CD4-positive, alpha-beta T cell treated with Interferon alpha-2 for 1 hour (primary cell): ENCODE measurements at regions not wholly inside any gene's neighbourhood (a gene's known extent, or its start where the extent isn't known, plus 50 kb on each side); places are given as distances from the start of the nearest gene placed in this dataset.

Experiments used
- DNase-seq, 2 donors: peaks; one replicate each; pipeline ENCODE4 v3.0.0-alpha.2; 2020 to 2022

GRCh38 chr11:134677397-134677822, 265.4 kb upstream of the B3GAT1 start:
- DNase-seq, result no peak

DNA sequence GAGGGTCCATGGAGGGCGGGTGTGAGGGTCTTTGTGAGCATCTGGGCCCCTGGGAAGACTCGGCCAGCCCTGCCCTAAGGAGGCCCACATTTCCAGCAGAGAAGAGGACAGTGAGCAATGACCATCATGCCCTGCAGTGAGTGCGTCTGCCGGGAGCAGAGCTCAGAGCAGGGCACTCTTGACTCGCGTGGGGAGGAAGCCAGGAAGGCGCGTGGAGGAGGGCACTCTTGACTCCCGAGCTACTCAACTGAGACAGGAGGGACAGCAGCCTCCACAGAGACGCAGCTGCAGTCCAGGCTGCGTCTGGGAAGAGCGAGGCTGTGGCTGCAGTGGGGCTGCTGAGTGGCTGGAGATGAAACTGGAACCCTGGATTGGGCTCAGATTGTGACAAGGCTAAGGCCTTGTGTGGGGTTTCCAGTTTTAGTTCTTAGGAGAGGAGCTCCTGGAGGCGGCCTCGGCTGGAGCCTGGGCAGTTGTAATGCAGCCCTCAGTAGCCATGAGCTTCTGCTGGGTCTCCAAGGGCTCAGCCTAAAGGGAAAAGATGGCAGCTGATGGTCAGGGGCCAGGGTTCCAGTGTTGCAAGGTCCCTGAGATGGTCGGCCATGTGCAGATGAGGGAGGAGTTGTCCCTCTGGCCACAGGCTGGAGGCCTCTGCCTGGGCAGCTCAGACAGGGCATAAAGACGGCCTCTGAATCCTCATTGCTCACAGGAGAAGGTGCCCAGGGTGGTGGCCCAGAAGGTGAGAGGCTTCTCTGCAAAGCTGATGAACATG, 264.7 kb upstream of the B3GAT1 start:
- DNase-seq, result no peak

GRCh38 chr11:134675983-134676382, 263.9 kb upstream of the B3GAT1 start:
- DNase-seq, result no peak

- no peak for DNase-seq
These were observed 262.9 kb upstream of the B3GAT1 start for GRCh38 chr11:134674974-134675373.

GRCh38 chr11:134670961-134671370, 258.9 kb upstream of the B3GAT1 start:
- no peak for DNase-seq

DNA sequence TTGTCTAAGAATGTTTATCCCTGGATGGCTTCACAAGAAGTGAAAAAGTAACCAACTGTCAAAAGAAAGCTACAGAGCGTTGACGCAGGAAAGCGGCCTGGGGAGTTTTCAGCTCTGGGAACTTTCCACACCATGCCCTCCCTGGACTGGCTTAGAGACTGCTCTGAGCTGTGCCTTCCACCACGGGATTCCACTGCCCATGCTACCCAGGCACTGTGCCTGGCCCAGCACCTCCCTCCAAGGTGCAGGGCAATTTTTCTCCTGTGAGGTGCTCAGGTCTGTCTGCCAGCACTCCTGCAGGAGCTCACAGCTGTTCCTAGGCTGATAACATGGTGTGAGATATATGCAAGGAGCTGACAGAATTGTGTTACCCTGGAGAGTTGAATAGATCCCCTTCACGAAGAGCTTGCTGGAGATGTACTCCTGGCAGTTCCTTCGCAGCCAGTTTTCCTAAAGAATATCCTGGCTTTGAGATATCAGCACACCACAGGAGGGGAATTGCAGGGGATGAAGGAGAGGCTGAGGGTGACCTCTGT, 258.3 kb upstream of the B3GAT1 start:
- no peak for DNase-seq

DNA sequence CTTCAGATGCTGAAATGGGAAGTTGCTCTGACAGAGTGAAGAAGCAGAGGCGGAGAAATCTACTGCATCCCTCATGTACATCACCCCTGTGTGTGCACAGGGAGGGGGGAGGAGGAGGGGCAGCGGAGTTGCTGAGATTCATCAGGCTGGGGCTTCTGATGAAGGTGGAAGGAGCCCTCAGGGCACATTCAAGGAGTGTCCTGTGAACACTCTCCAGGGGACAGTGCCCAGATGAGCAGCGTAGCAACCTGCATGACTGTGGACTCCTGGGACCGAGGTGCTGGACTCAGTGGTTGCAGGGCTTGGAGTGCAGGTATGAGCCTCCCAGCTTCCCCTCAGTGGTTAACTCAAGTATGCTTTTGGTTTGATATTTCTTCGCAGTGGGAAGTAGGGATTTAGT, 257.8 kb upstream of the B3GAT1 start:
- DNase-seq, result no peak

DNA sequence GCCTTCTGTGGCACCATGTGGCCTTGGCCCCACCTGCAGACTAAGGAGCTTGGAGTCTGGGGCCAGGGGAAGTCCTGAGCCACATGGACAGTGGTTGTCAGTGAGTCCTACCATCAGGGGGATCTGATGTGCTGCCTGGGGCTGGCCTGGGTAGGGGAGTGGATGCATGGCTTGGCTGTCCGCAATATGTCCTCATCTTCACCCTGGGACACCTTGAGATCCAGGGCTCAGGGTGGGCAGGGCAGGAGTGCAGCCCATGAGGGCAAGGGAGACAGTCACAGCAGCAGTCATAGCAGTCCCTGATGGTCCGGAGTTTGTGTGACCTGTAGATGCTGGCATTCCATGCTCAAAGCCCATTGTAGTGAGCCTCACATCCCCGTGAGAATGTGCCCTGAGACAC, 256.8 kb upstream of the B3GAT1 start:
- DNase-seq, result no peak

DNA sequence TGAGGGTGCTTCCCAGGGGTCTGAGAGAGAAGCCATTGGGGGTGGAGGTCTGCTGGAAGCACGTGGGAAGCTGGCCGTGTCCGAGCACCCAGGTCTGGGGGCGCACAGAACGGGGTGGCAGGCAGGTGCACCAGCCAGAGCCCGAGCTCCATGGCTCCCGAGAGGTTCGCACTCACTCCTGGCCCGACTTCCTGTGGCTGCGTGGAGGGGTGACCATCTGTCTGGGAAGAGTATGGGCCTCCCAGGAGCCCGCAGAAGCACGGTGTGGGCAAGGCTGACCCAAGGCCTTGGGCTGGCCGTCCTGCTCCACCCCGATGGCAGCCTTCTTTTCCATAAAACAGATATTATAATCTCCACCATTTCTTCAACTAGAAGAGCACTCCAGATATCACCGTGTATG, 256.0 kb upstream of the B3GAT1 start:
- DNase-seq, result no peak

DNA sequence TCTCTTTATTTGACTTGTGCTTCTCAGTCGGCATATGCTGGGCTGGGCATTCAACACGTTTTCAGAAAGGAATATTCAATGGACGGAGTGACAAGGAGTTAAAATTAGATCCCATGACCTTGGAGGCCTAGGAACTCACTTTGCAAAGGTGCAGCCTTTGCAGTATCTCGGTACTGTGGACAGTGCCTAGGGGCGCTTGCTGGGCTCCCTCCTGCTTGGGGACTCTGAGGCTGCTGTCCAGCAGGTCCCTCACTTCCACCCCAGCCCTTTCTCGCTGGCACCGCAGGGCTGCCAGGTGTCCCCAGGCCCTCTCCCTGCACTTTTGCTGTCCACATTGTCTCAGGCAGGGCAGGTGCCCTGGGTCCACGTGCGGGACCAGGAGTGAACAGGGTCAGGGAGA, 255.5 kb upstream of the B3GAT1 start:
- no peak for DNase-seq

DNA sequence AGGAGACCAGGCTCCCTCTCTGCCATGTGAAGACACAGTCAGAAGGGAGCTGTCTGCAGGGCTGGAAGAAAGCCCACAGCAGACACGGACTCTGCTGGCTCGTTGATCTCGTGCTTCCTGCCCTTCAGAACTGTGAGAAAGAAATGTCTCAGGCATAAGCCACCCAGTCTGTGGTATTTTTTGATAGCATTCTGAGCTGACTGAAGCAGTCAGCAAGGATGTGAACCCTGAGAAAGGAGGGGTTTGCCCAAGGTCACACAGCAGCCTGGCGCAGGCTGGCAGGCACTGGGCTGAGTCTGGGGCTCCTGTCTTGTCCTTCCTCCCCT, 255.1 kb upstream of the B3GAT1 start:
- no peak for DNase-seq

DNA sequence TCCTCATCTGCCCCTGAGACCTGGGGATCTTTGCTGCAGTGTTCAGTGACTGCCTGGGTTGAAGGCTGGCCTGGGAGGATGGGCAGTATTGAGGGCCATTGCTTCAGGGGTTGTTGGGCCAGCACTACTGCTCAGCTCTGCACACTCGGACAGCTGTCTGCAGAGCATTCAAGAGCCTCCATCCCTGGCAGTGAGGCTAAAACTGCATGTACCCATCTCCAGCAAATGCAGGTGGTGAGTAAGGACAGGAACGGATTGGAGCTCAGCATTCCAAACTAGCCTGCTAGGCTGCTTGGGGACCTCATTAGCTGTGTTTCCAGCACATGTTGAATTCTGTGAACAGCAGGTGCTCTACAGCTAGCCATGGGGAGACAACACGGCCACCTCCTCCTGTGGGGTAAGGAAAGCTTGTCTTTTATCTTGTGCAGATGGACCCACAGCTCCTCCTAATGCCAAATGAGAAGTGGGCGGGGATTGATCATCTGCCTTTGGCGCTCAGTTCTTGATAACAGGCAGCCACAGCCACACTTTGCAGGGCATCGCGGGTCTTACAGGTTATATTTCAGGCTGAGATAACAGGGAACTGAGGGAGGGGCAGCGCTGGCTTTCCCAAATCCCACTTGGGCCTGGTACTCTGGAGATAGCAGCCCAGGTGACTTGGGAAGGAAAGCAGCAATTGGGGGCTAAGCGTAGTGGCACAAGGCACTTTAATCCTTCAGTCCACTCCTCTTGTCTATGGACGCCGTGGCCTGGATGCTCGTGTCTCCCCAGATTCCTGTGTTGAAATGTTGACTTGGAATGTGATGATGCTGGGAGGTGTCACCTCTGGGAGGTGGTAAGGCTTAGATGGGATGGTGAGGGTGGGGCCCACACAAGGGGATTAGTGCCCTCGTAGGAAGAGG, 254.5 kb upstream of the B3GAT1 start:
- DNase-seq, result no peak

GRCh38 chr11:134665571-134666270, 253.7 kb upstream of the B3GAT1 start:
- no peak for DNase-seq

GRCh38 chr11:134665188-134665535, 253.1 kb upstream of the B3GAT1 start:
- no peak for DNase-seq

DNA sequence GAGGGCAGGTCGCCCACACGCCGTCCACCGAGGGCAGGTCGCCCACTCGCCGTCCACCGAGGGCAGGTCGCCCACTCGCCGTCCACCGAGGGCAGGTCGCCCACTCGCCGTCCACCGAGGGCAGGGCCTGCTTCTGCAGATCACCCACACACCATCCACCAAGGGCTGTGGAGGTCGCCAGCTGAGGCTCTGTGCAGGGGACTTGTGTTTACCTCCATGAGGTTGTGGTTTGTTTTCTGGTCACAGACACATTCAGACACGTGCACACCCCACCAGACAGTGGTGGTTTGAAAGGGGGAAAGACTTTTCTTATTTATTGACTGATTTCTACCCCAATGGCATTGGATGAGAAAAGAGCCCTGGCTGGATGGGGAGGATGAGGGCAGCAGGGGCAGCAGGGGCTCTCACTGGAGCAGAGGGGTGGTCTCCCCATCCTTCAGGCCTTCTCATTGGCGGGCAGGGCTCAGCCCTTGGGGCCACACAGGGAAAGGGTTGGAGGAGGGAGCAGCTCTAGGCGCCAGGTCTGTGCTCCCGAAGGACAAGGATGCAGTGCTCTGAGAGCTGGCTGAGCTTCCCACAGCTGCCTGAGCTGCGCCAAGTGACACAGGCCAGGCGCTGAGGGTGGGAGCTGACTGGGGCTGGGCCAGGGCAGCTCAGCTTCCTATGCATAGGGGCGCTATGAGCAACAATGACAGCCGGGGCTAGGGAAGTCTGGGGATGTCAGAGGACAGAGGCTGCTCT, 252.6 kb upstream of the B3GAT1 start:
- DNase-seq, result no peak

DNA sequence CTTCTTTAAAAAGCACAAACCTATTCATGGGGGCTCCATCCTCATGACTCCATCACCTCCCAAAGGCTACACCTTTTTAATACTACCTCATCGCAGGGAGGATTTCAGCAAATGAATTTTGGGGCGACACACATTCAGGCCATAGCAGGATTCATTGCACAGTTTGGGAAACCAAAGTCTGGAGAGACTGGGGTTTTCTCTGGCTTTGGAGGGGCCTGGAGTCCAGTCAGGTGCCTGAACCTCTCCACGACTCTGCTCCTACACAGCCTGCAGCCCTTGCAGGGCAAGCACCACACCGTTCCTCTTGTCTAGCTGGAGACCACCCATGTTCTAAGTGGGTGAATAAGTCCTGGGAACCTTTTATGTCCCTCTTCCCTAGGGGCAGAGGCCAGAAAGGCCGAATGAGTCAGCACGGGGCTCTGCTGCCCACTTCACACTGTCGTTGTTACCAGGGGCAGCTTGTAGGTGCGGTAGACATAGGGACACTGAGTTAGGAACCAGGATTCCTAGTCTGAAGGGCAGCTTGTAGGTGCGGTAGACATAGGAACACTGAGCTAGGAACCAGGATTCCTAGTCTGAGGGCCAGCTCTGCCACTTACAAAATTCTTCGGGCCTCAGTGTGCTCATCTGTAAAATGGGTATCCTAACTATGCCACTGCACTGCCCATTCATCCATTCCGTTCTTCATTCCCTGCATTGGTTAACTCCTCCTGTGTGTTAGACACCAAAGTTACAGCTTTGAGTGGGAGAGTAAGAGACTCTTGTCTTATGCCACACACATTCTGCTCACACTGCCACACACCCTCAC, 251.7 kb upstream of the B3GAT1 start:
- DNase-seq, result no peak

- no peak for DNase-seq
These were observed 250.8 kb upstream of the B3GAT1 start for GRCh38 chr11:134662629-134663360.

GRCh38 chr11:134661660-134662059, 249.6 kb upstream of the B3GAT1 start:
- DNase-seq, result no peak

DNA sequence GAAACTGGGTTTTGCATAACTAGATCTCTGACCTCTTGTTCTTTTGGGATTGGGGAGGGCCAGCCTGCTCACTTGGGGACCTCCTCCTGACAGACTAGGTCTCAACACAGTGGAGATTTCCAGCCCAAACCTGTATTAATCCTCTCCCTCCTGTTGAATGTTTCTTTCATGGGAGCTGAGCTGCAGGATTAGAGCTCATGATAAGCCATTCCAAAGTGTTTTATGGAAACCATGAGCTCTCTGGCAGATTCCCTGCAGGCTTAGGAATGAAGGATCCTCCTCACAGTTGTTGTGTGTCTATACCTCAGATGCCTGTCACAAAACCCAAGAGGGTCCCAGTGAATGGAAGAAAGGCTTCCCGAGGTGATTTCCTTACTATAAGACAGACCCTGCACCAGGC, 248.4 kb upstream of the B3GAT1 start:
- DNase-seq, result no peak

DNA sequence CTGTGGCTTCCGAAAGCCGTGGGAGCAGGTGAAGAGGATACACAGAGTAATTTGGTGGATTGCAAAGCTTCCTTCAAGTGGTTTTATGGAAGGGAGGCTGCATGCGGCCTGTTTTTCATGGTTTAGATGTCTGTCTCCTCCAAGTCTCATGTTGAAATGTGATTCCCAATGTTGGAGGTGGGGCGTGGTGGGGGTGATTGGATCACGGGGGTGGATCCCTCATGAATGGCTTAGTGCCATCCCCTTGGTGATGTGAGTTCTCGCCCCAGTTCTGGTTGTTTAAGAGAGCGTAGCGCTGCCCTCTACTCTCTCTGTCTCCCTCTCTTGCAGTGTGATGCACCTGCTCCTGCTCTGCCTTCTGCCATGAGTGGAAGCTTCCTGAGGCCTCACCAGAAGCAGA, 247.8 kb upstream of the B3GAT1 start:
- DNase-seq, result no peak
